Activated T-cell treated with anti-CD3 and anti-CD28 coated beads, Interleukin-2, amount 50 U/mL, for 24 hours (primary cell): ENCODE measurements at regions not wholly inside any gene's neighbourhood (a gene's known extent, or its start where the extent isn't known, plus 50 kb on each side); places are given as distances from the start of the nearest gene placed in this dataset.
"Not testable (repeated sequence)": the region's sequence is repeated elsewhere in the genome, so short reads cannot be mapped to it uniquely, and the experiment has no call there.

Source experiments
- DNase-seq: peaks from one replicate; pipeline ENCODE4 v3.0.0-alpha.2; 2020
- H3K27ac Mint-ChIP-seq: 2 replicates; pipeline ENCODE4 v1.8.0; 2020; ENCODE audit warnings: mild to moderate bottlenecking, mixed read lengths
- H3K27me3 Mint-ChIP-seq: 2 replicates; pipeline ENCODE4 v1.8.0; 2020; ENCODE audit warnings: mixed read lengths
- H3K36me3 Mint-ChIP-seq: 2 replicates; pipeline ENCODE4 v1.8.0; 2020; ENCODE audit warnings: low read depth, mixed read lengths
- H3K4me1 Mint-ChIP-seq: 2 replicates; pipeline ENCODE4 v1.8.0; 2020; ENCODE audit warnings: low read depth, mixed read lengths
- H3K4me3 Mint-ChIP-seq: 2 replicates; pipeline ENCODE4 v1.8.0; 2020; ENCODE audit warnings: mild to moderate bottlenecking, moderate library complexity, mixed read lengths
- H3K9me3 Mint-ChIP-seq: 2 replicates; pipeline ENCODE4 v1.8.0; 2020; ENCODE audit warnings: mixed read lengths

GRCh38 chr3:170662986-170663385 is 77.1 kb upstream of the SLC7A14 start:
- not testable (repeated sequence) for H3K4me1 Mint-ChIP-seq, DNase-seq, H3K36me3 Mint-ChIP-seq, H3K27ac Mint-ChIP-seq, H3K4me3 Mint-ChIP-seq, H3K9me3 Mint-ChIP-seq
- peaks cover 11% of the 10 kb centered on the region for H3K27me3 Mint-ChIP-seq

- Mint-ChIP-seq H3K27ac (no peak overlapping the region), H3K36me3 (no peaks in the 10 kb centered on the region), H3K4me3 (no peak overlapping the region), H3K9me3 (no peaks in the 10 kb centered on the region), H3K27me3 (peaks cover 6% of the 10 kb centered on the region), H3K4me1 (no peaks in the 10 kb centered on the region)
- no peak for DNase-seq
Measured at GRCh38 chr3:170660139-170660538, 74.3 kb upstream of the SLC7A14 start.

GRCh38 chr3:170657312-170657711 is 71.4 kb upstream of the SLC7A14 start:
- H3K9me3 Mint-ChIP-seq: no peaks in the 10 kb centered on the region
- DNase-seq: no peak
- no peak overlapping the region for H3K27ac Mint-ChIP-seq
- H3K4me1 Mint-ChIP-seq: no peaks in the 10 kb centered on the region
- H3K4me3 Mint-ChIP-seq: no peak overlapping the region
- H3K27me3 Mint-ChIP-seq: peaks cover 15% of the 10 kb centered on the region
- H3K36me3 Mint-ChIP-seq: no peaks in the 10 kb centered on the region

- Mint-ChIP-seq H3K27ac (no peak overlapping the region), H3K36me3 (no peaks in the 10 kb centered on the region)
Measured at GRCh38 chr3:170656284-170656683, 70.4 kb upstream of the SLC7A14 start.

GRCh38 chr3:170653801-170654200 is 67.9 kb upstream of the SLC7A14 start:
- H3K4me1 Mint-ChIP-seq: no peaks in the 10 kb centered on the region
- no peaks in the 10 kb centered on the region for H3K9me3 Mint-ChIP-seq
- H3K36me3 Mint-ChIP-seq: no peaks in the 10 kb centered on the region
- no peak overlapping the region for H3K4me3 Mint-ChIP-seq
- no peak for DNase-seq
- peaks cover 34% of the 10 kb centered on the region for H3K27me3 Mint-ChIP-seq
- no peak overlapping the region for H3K27ac Mint-ChIP-seq

More at GRCh38 chr3:170656284-170656683, 70.4 kb upstream of the SLC7A14 start:
- Mint-ChIP-seq H3K4me1 (no peaks in the 10 kb centered on the region), H3K9me3 (no peaks in the 10 kb centered on the region), H3K27me3 (peaks cover 18% of the 10 kb centered on the region), H3K4me3 (no peak overlapping the region)
- no peak for DNase-seq

GRCh38 chr3:170651260-170651845 is 65.5 kb upstream of the SLC7A14 start:
- H3K27me3 Mint-ChIP-seq: peaks cover 32% of the 10 kb centered on the region
- H3K27ac Mint-ChIP-seq: no peak overlapping the region
- no peaks in the 10 kb centered on the region for H3K36me3 Mint-ChIP-seq
- no peak overlapping the region for H3K4me3 Mint-ChIP-seq
- no peaks in the 10 kb centered on the region for H3K4me1 Mint-ChIP-seq
- DNase-seq: no peak
- no peaks in the 10 kb centered on the region for H3K9me3 Mint-ChIP-seq

- H3K9me3 Mint-ChIP-seq, H3K4me1 Mint-ChIP-seq, H3K27ac Mint-ChIP-seq, H3K4me3 Mint-ChIP-seq, DNase-seq, H3K36me3 Mint-ChIP-seq: not testable (repeated sequence)
- peaks cover 36% of the 10 kb centered on the region for H3K27me3 Mint-ChIP-seq
Measured at GRCh38 chr3:170650557-170650956, 64.7 kb upstream of the SLC7A14 start.

GRCh38 chr3:170644711-170645110 is 58.8 kb upstream of the SLC7A14 start:
- no peaks in the 10 kb centered on the region for H3K4me1 Mint-ChIP-seq
- peaks cover 15% of the 10 kb centered on the region for H3K27me3 Mint-ChIP-seq
- H3K9me3 Mint-ChIP-seq: peaks cover 3% of the 10 kb centered on the region
- no peak overlapping the region for H3K27ac Mint-ChIP-seq
- no peak overlapping the region for H3K4me3 Mint-ChIP-seq
- H3K36me3 Mint-ChIP-seq: no peaks in the 10 kb centered on the region
- DNase-seq: no peak

GRCh38 chr3:170643831-170644230 is 58.0 kb upstream of the SLC7A14 start:
- Mint-ChIP-seq H3K27ac (no peak overlapping the region), H3K27me3 (peaks cover 11% of the 10 kb centered on the region), H3K36me3 (no peaks in the 10 kb centered on the region), H3K9me3 (peaks cover 3% of the 10 kb centered on the region), H3K4me1 (no peaks in the 10 kb centered on the region), H3K4me3 (no peak overlapping the region)
- DNase-seq: no peak

- Mint-ChIP-seq H3K27me3 (peaks cover 11% of the 10 kb centered on the region), H3K4me3 (no peak overlapping the region), H3K27ac (no peak overlapping the region), H3K36me3 (no peaks in the 10 kb centered on the region), H3K4me1 (no peaks in the 10 kb centered on the region), H3K9me3 (peaks cover 3% of the 10 kb centered on the region)
- no peak for DNase-seq
Measured at GRCh38 chr3:170642882-170643601, 57.2 kb upstream of the SLC7A14 start.

- H3K36me3 Mint-ChIP-seq: no peaks in the 10 kb centered on the region
- peaks cover 7% of the 10 kb centered on the region for H3K27me3 Mint-ChIP-seq
- H3K4me3 Mint-ChIP-seq: no peak overlapping the region
- H3K27ac Mint-ChIP-seq: no peak overlapping the region
- DNase-seq: no peak
- H3K9me3 Mint-ChIP-seq: peaks cover 3% of the 10 kb centered on the region
- H3K4me1 Mint-ChIP-seq: no peaks in the 10 kb centered on the region
Measured at GRCh38 chr3:170641510-170642236, 55.8 kb upstream of the SLC7A14 start.

GRCh38 chr3:170640737-170641171 is 54.9 kb upstream of the SLC7A14 start:
- Mint-ChIP-seq H3K9me3 (peaks cover 3% of the 10 kb centered on the region), H3K36me3 (no peaks in the 10 kb centered on the region), H3K4me1 (no peaks in the 10 kb centered on the region), H3K27me3 (peaks cover 6% of the 10 kb centered on the region), H3K4me3 (no peak overlapping the region), H3K27ac (no peak overlapping the region)
- DNase-seq: no peak

GRCh38 chr3:170638988-170639387 is 53.1 kb upstream of the SLC7A14 start:
- Mint-ChIP-seq H3K9me3 (no peaks in the 10 kb centered on the region), H3K4me3 (no peak overlapping the region), H3K27ac (no peak overlapping the region), H3K4me1 (no peaks in the 10 kb centered on the region), H3K27me3 (peaks cover 12% of the 10 kb centered on the region), H3K36me3 (no peaks in the 10 kb centered on the region)
- no peak for DNase-seq

GRCh38 chr3:170637306-170637705 is 51.4 kb upstream of the SLC7A14 start:
- no peaks in the 10 kb centered on the region for H3K36me3 Mint-ChIP-seq
- no peak for DNase-seq
- H3K4me3 Mint-ChIP-seq: no peak overlapping the region
- H3K27me3 Mint-ChIP-seq: peaks cover 19% of the 10 kb centered on the region
- peaks cover 3% of the 10 kb centered on the region for H3K4me1 Mint-ChIP-seq
- H3K27ac Mint-ChIP-seq: no peak overlapping the region
- H3K9me3 Mint-ChIP-seq: no peaks in the 10 kb centered on the region

GRCh38 chr3:170636400-170636973 is 50.6 kb upstream of the SLC7A14 start:
- H3K9me3 Mint-ChIP-seq: no peaks in the 10 kb centered on the region
- H3K4me3 Mint-ChIP-seq: no peak overlapping the region
- no peak for DNase-seq
- no peaks in the 10 kb centered on the region for H3K36me3 Mint-ChIP-seq
- H3K4me1 Mint-ChIP-seq: peaks cover 3% of the 10 kb centered on the region
- no peak overlapping the region for H3K27ac Mint-ChIP-seq
- peaks cover 19% of the 10 kb centered on the region for H3K27me3 Mint-ChIP-seq
